ENCODE measurements at regions not wholly inside any gene's neighbourhood (a gene's known extent, or its start where the extent isn't known, plus 50 kb on each side); places are given as distances from the start of the nearest gene placed in this dataset.

GRCh38 chr1:201665036-201665435, 126.1 kb downstream of the NAV1 start:
- peaks cover 0 to 3% of the 10 kb centered on the region in 2 donors for H3K4me1 ChIP-seq
- 88 to 97% methylated on average over 8 of the region's 8 CpGs for WGBS, 2 donors
- H3K27ac ChIP-seq, result no peak overlapping the region
- TF ChIP-seq CTCF (IDR thresholded peaks at IDR 0.05), result no peak
- no peak for TF ChIP-seq POLR2A (IDR thresholded peaks at IDR 0.05)
- no peaks in the 10 kb centered on the region for H3K36me3 ChIP-seq
- no peak overlapping the region for H3K4me3 ChIP-seq (replicated peaks in 1 of 3)
- DNase-seq, result no peak
- intact Hi-C loops (cut with DNase I), result no loop called here
- H3K9me3 ChIP-seq, result no peaks in the 10 kb centered on the region
- no peaks in the 10 kb centered on the region for H3K27me3 ChIP-seq

- no peak overlapping the region for H3K4me3 ChIP-seq (replicated peaks in 1 of 3)
- WGBS, 2 donors, result 92 to 93% methylated on average over 5 of the region's 5 CpGs
- H3K36me3 ChIP-seq, result no peaks in the 10 kb centered on the region
- H3K27ac ChIP-seq, result no peak overlapping the region
- no peaks in the 10 kb centered on the region for H3K27me3 ChIP-seq
- DNase-seq, result no peak
- TF ChIP-seq CTCF (IDR thresholded peaks at IDR 0.05) (no peak), POLR2A (IDR thresholded peaks at IDR 0.05) (no peak)
- intact Hi-C loops (cut with DNase I), result no loop called here
- H3K4me1 ChIP-seq, result peaks cover 0 to 3% of the 10 kb centered on the region in 2 donors
- H3K9me3 ChIP-seq, result no peaks in the 10 kb centered on the region
Observed at GRCh38 chr1:201666102-201666501, 127.2 kb downstream of the NAV1 start.

- DNase-seq, result no peak
- Histone ChIP-seq H3K27ac (no peak overlapping the region), H3K4me1 (peaks cover 0 to 3% of the 10 kb centered on the region in 2 donors), H3K4me3 (replicated peaks in 1 of 3) (no peak overlapping the region), H3K36me3 (no peaks in the 10 kb centered on the region), H3K9me3 (no peaks in the 10 kb centered on the region), H3K27me3 (no peaks in the 10 kb centered on the region)
- WGBS, 2 donors, result 90 to 95% methylated on average over 5 of the region's 5 CpGs
- TF ChIP-seq POLR2A (IDR thresholded peaks at IDR 0.05), result no peak
- TF ChIP-seq CTCF (IDR thresholded peaks at IDR 0.05), result no peak
- intact Hi-C loops (cut with DNase I), result no loop called here
Observed at GRCh38 chr1:201666645-201667044, 127.7 kb downstream of the NAV1 start.

- Histone ChIP-seq H3K4me1 (peaks cover 0 to 3% of the 10 kb centered on the region in 2 donors), H3K9me3 (no peaks in the 10 kb centered on the region), H3K27me3 (no peaks in the 10 kb centered on the region), H3K27ac (no peak overlapping the region), H3K36me3 (no peaks in the 10 kb centered on the region), H3K4me3 (replicated peaks in 1 of 3) (no peak overlapping the region)
- intact Hi-C loops (cut with DNase I), result no loop called here
- TF ChIP-seq POLR2A (IDR thresholded peaks at IDR 0.05) (no peak), CTCF (IDR thresholded peaks at IDR 0.05) (no peak)
- DNase-seq, result no peak
- WGBS, 2 donors, result 92 to 93% methylated on average over 5 of the region's 5 CpGs
Observed at GRCh38 chr1:201667479-201667878, 128.6 kb downstream of the NAV1 start.

GRCh38 chr1:201670517-201670916, 131.6 kb downstream of the NAV1 start:
- 100% methylated on average over 1 of the region's 1 CpG for WGBS, 2 donors
- no peak overlapping the region for H3K4me3 ChIP-seq (replicated peaks in 1 of 3)

More at GRCh38 chr1:201670517-201670916, 131.6 kb downstream of the NAV1 start:
- Histone ChIP-seq H3K9me3 (no peaks in the 10 kb centered on the region), H3K4me1 (peaks cover 3 to 8% of the 10 kb centered on the region in 2 donors), H3K36me3 (no peaks in the 10 kb centered on the region), H3K27ac (no peak overlapping the region), H3K27me3 (no peaks in the 10 kb centered on the region)
- no peak for DNase-seq
- intact Hi-C loops (cut with DNase I), result no loop called here
- TF ChIP-seq CTCF (IDR thresholded peaks at IDR 0.05) (no peak), POLR2A (IDR thresholded peaks at IDR 0.05) (no peak)

All from thyroid gland (tissue), 4 donors.